ENCODE measurements at regions not wholly inside any gene's neighbourhood (a gene's known extent, or its start where the extent isn't known, plus 50 kb on each side); places are given as distances from the start of the nearest gene placed in this dataset.

GRCh38 chr13:37479916-37480315 lies 118.7 kb downstream of the POSTN start:
- Histone ChIP-seq H2AFZ (ENCODE audit: low read length) (no peak overlapping the region), H3K9me2 (replicated peaks; ENCODE audit: insufficient read depth, low read length) (no peaks in the 10 kb centered on the region), H3K4me2 (ENCODE audit: low read depth, low read length) (no peak overlapping the region), H3K36me3 (replicated peaks; ENCODE audit: insufficient read depth, low read length) (no peaks in the 10 kb centered on the region), H3K9ac (ENCODE audit: low read length) (no peak overlapping the region), H3K27me3 (replicated peaks; ENCODE audit: insufficient read depth, low read length) (no peaks in the 10 kb centered on the region), H4K20me1 (ENCODE audit: insufficient read depth, low read length) (no peaks in the 10 kb centered on the region), H3K4me3 (ENCODE audit: low read length) (no peak overlapping the region), H3K79me2 (ENCODE audit: low read length) (no peaks in the 10 kb centered on the region), H3K4me1 (ENCODE audit: low read length) (no peaks in the 10 kb centered on the region), H3F3A (ENCODE audit: insufficient read depth, low read length) (no peaks in the 10 kb centered on the region), H3K27ac (ENCODE audit: low read length) (no peak overlapping the region), H3K9me3 (replicated peaks; ENCODE audit: insufficient read depth, low read length) (no peaks in the 10 kb centered on the region)
- no peak for DNase-seq
- no peak for TF ChIP-seq CTCF (IDR thresholded peaks at IDR 0.05; ENCODE audit: low read length)
- TF ChIP-seq EZH2phosphoT487 (IDR thresholded peaks at IDR 0.05; ENCODE audit: low read length) = no peak
- TF ChIP-seq EZH2 (optimal IDR thresholded peaks at IDR 0.05; ENCODE audit: low read depth, low read length) = no peak

- Histone ChIP-seq H3K27me3 (replicated peaks; ENCODE audit: insufficient read depth, low read length) (no peaks in the 10 kb centered on the region), H3K4me2 (ENCODE audit: low read depth, low read length) (no peak overlapping the region), H3K79me2 (ENCODE audit: low read length) (no peaks in the 10 kb centered on the region), H3K4me1 (ENCODE audit: low read length) (no peaks in the 10 kb centered on the region), H3F3A (ENCODE audit: insufficient read depth, low read length) (no peaks in the 10 kb centered on the region), H3K4me3 (ENCODE audit: low read length) (no peak overlapping the region), H2AFZ (ENCODE audit: low read length) (no peak overlapping the region), H4K20me1 (ENCODE audit: insufficient read depth, low read length) (no peaks in the 10 kb centered on the region), H3K36me3 (replicated peaks; ENCODE audit: insufficient read depth, low read length) (no peaks in the 10 kb centered on the region), H3K9me3 (replicated peaks; ENCODE audit: insufficient read depth, low read length) (no peaks in the 10 kb centered on the region), H3K9me2 (replicated peaks; ENCODE audit: insufficient read depth, low read length) (no peaks in the 10 kb centered on the region), H3K27ac (ENCODE audit: low read length) (no peak overlapping the region), H3K9ac (ENCODE audit: low read length) (no peak overlapping the region)
- TF ChIP-seq EZH2 (optimal IDR thresholded peaks at IDR 0.05; ENCODE audit: low read depth, low read length) (no peak), CTCF (IDR thresholded peaks at IDR 0.05; ENCODE audit: low read length) (no peak), EZH2phosphoT487 (IDR thresholded peaks at IDR 0.05; ENCODE audit: low read length) (no peak)
- no peak for DNase-seq
These were observed 121.7 kb downstream of the POSTN start for GRCh38 chr13:37476874-37477273.

GRCh38 chr13:37475966-37476365 lies 122.6 kb downstream of the POSTN start:
- Histone ChIP-seq H3F3A (ENCODE audit: insufficient read depth, low read length) (no peaks in the 10 kb centered on the region), H3K9me2 (replicated peaks; ENCODE audit: insufficient read depth, low read length) (no peaks in the 10 kb centered on the region), H4K20me1 (ENCODE audit: insufficient read depth, low read length) (no peaks in the 10 kb centered on the region), H3K79me2 (ENCODE audit: low read length) (no peaks in the 10 kb centered on the region), H3K4me3 (ENCODE audit: low read length) (no peak overlapping the region), H3K36me3 (replicated peaks; ENCODE audit: insufficient read depth, low read length) (no peaks in the 10 kb centered on the region), H3K4me2 (ENCODE audit: low read depth, low read length) (no peak overlapping the region), H3K9ac (ENCODE audit: low read length) (no peak overlapping the region), H3K4me1 (ENCODE audit: low read length) (no peaks in the 10 kb centered on the region), H3K27ac (ENCODE audit: low read length) (no peak overlapping the region), H3K27me3 (replicated peaks; ENCODE audit: insufficient read depth, low read length) (no peaks in the 10 kb centered on the region), H2AFZ (ENCODE audit: low read length) (no peak overlapping the region), H3K9me3 (replicated peaks; ENCODE audit: insufficient read depth, low read length) (no peaks in the 10 kb centered on the region)
- TF ChIP-seq EZH2 (optimal IDR thresholded peaks at IDR 0.05; ENCODE audit: low read depth, low read length) (no peak), EZH2phosphoT487 (IDR thresholded peaks at IDR 0.05; ENCODE audit: low read length) (no peak), CTCF (IDR thresholded peaks at IDR 0.05; ENCODE audit: low read length) (no peak)
- no peak for DNase-seq
